ENCODE measurements at regions not wholly inside any gene's neighbourhood (a gene's known extent, or its start where the extent isn't known, plus 50 kb on each side); places are given as distances from the start of the nearest gene placed in this dataset.

- no peak for TF ChIP-seq CTCF (IDR thresholded peaks at IDR 0.05; ENCODE audit: insufficient read depth, low read length, missing control alignments)
- ChIA-PET POLR2A (no interaction called here), CTCF (no interaction called here)
Observed at GRCh38 chr5:125207856-125208255, 461.4 kb upstream of the ZNF608 start.

DNA sequence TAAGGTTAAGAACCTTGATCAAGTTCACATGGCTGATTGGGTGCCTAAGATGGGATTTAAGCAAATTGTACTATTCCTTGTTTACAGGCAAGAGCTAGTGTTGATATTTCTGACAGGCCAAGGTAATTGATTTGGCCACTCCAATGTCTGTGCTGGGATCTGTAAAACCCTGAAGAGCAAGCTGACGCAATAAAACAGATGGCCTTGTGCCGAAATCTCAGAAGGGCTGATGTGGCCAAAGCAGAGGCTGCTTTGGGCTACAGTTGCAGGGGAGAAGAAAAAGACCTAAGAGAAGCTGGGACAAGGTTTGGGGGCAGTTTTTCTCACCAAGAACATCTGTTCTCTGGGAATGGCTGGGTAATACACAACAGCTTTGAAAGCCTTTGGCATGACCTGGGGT is 463.2 kb upstream of the ZNF608 start:
- H3K4me3 ChIP-seq (ENCODE audit: low read depth, low read length), result no peak overlapping the region
- ChIA-PET POLR2A (no interaction called here), CTCF (interaction anchor here (0.6 kb wide), 1 partner anchor 276 kb away, joined by 3 read pairs; no protein-coding TSS in a partner anchor)
- no peak for DNase-seq (ENCODE audit: low read depth, low spot score)
- TF ChIP-seq CTCF (IDR thresholded peaks at IDR 0.05; ENCODE audit: insufficient read depth, low read length, missing control alignments), result no peak

More at GRCh38 chr5:125207856-125208255, 461.4 kb upstream of the ZNF608 start:
- no peak overlapping the region for H3K4me3 ChIP-seq (ENCODE audit: low read depth, low read length)
- DNase-seq (ENCODE audit: low read depth, low spot score), result no peak

DNA sequence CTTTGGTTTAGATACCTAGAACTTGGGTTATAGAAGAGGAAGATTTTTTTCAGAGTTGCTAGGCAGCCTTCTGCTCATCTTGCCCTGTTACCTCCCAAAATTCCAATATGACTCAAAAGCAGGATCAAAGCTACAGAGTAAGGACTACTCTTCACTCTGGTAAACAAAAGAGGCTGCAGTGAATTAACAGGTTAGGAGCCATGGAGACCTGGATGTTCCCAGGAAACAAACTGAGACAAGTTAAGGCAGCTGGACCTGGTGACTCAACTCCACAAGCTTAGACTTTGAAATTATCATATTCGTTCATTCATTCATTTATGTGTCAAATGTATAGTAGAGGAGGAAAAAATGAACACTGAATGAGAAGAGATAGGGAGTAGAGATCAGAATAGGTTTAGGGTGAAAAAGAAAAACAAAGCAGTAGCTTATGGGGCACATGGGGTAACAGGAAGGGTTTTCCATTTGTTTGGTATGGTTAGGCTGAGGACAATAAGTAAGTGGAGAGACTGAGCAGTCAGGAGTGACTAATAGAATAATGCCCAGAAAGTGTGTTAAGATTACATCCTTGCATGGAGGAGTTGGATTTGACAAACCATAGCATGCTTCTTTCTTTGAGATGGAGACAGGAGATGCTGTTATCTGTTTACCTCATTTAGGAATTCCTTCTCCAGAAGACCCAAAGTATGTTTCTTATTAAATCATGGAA is 464.0 kb upstream of the ZNF608 start:
- POLR2A ChIA-PET, result no interaction called here
- TF ChIP-seq CTCF (IDR thresholded peaks at IDR 0.05; ENCODE audit: insufficient read depth, low read length, missing control alignments), result no peak
- no peak overlapping the region for H3K4me3 ChIP-seq (ENCODE audit: low read depth, low read length)
- no peak for DNase-seq (ENCODE audit: low read depth, low spot score)
- CTCF ChIA-PET, result no interaction called here

DNA sequence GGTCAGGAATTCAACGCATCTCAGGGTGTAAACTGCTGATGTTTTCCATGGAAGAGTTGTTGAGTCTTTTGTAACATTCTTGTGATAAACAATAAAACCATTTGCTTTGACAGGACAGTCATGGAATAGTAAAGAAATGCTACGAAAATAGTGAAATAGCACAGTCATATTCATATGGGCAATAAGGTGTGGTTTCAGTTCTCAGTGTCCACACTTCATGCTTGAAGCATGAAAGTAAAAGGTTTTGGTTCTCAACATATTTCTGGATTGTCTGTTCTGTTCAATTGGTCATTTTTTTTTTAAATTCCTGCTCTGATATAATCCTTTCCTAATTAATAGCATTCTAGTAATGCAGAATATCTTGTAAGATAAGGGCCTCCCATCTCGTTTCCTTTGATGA is 467.6 kb upstream of the ZNF608 start:
- no peak for TF ChIP-seq CTCF (IDR thresholded peaks at IDR 0.05; ENCODE audit: insufficient read depth, low read length, missing control alignments)
- no peak overlapping the region for H3K4me3 ChIP-seq (ENCODE audit: low read depth, low read length)
- no peak for DNase-seq (ENCODE audit: low read depth, low spot score)
- CTCF ChIA-PET, result no interaction called here
- POLR2A ChIA-PET, result no interaction called here

DNA sequence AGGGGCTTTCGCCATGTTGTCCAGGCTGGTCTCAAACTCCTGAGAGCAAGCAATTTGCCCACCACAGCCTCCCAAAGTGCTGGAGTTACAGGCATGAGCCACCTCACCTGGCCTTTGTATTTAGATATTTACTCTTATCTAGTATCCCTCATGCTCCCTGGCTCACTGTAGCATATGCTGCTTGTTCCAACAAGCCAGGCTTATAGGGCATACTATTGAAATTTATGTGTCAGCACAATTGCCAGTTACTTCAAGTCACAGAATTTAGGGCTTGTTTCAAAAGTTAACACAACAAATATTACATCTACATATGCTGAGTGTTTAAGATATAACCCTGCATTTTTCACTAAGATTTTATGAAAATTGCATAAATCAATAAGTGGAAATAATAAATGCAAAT is 469.2 kb upstream of the ZNF608 start:
- CTCF ChIA-PET, result no interaction called here
- no peak for TF ChIP-seq CTCF (IDR thresholded peaks at IDR 0.05; ENCODE audit: insufficient read depth, low read length, missing control alignments)
- POLR2A ChIA-PET, result no interaction called here
- no peak overlapping the region for H3K4me3 ChIP-seq (ENCODE audit: low read depth, low read length)
- DNase-seq (ENCODE audit: low read depth, low spot score), result no peak

DNA sequence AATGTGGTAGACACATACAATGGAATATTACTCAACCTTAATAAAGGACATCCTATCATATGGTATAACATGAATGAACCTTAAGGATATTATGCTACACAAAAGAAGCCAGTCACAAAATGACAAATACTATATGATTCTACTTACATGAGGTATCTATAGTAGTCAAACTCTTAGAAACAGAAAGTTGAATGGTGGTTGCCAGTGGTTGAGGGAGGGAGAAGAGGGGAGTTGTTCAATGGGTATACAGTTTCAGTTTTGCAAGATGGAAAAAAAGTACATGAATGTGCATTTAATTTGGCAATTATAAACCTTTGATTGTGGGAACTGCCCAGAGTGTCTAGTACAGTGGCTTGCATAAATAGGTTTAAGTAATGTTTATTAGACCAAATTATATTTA is 473.3 kb upstream of the ZNF608 start:
- no peak for DNase-seq (ENCODE audit: low read depth, low spot score)
- TF ChIP-seq CTCF (IDR thresholded peaks at IDR 0.05; ENCODE audit: insufficient read depth, low read length, missing control alignments), result no peak
- CTCF ChIA-PET, result no interaction called here
- H3K4me3 ChIP-seq (ENCODE audit: low read depth, low read length), result no peak overlapping the region
- POLR2A ChIA-PET, result no interaction called here
